WTC11 (cell line): ENCODE measurements at regions not wholly inside any gene's neighbourhood (a gene's known extent, or its start where the extent isn't known, plus 50 kb on each side); places are given as distances from the start of the nearest gene placed in this dataset.

ENCODE experiments used
- ATAC-seq: fragments of 200-7000 bp; cut with Tn5 transposase; 2 replicates; pipeline ENCODE4 v1.10.0; 2021; ENCODE audit warnings: mild to moderate bottlenecking, moderate library complexity
- CTCF ChIA-PET: fragments of 300-600 bp; sonication (Branson Sonifier 250); formaldehyde crosslinking; loops from one replicate; lab custom pipeline; 2021; ENCODE audit warnings: antibody characterized with exemption; lab: Charles Lee
- POLR2A ChIA-PET: fragments of 350-600 bp; sonication (Branson Sonifier 250); formaldehyde crosslinking; loops from one replicate; lab custom pipeline; 2021; ENCODE audit warnings: antibody characterized with exemption; lab: Charles Lee
- DNase-seq: peaks from one replicate; pipeline ENCODE4 v3.0.0; 2021; ENCODE audit warnings: low spot score
- H3K27ac Mint-ChIP-seq: 2 replicates; pipeline ENCODE4 v1.8.0; 2021; ENCODE audit warnings: mixed read lengths
- H3K27me3 Mint-ChIP-seq: 2 replicates; pipeline ENCODE4 v1.8.0; 2021; ENCODE audit warnings: low read depth, mild to moderate bottlenecking, moderate library complexity, mixed read lengths
- H3K36me3 Mint-ChIP-seq: 2 replicates; pipeline ENCODE4 v1.8.0; 2021; ENCODE audit warnings: mixed read lengths
- H3K4me1 Mint-ChIP-seq: 2 replicates; pipeline ENCODE4 v1.8.0; 2022; ENCODE audit warnings: mixed read lengths
- H3K4me3 Mint-ChIP-seq: 2 replicates; pipeline ENCODE4 v1.8.0; 2021; ENCODE audit warnings: mild to moderate bottlenecking, moderate library complexity, mixed read lengths
- H3K9me3 Mint-ChIP-seq: 2 replicates; pipeline ENCODE4 v1.8.0; 2021; ENCODE audit warnings: mixed read lengths
- CREM ChIP-seq: sonication (generic); formaldehyde crosslinking; IDR thresholded peaks from 2 replicates; pipeline ENCODE4 v1.8.1; 2022; ENCODE audit warnings: mild to moderate bottlenecking, missing genetic modification reagents, moderate library complexity
- FOXJ3 ChIP-seq: sonication (generic); formaldehyde crosslinking; IDR thresholded peaks from 2 replicates; pipeline ENCODE4 v1.9.0; 2021; ENCODE audit warnings: missing genetic modification reagents, mild to moderate bottlenecking, borderline replicate concordance
- HMGA2 ChIP-seq: fragments of 250-450 bp; sonication (Bioruptor Pico); IDR thresholded peaks from 2 replicates; pipeline ENCODE4 v1.4.0; 2021; ENCODE audit warnings: mild to moderate bottlenecking, moderate library complexity
- NFATC4 ChIP-seq: fragments of 250-450 bp; sonication (Bioruptor Pico); IDR thresholded peaks from 2 replicates; pipeline ENCODE4 v1.9.0; 2021; ENCODE audit warnings: mild to moderate bottlenecking
- NR3C1 ChIP-seq: sonication (generic); formaldehyde crosslinking; conservative IDR thresholded peaks from 2 replicates; pipeline ENCODE4 v1.8.1; 2023; ENCODE audit warnings: low read depth, mild to moderate bottlenecking, missing genetic modification reagents
- SMAD3 ChIP-seq: sonication (generic); formaldehyde crosslinking; IDR thresholded peaks from 2 replicates; pipeline ENCODE4 v1.8.0; 2022; ENCODE audit warnings: missing genetic modification reagents, mild to moderate bottlenecking, borderline replicate concordance
- TEAD1 ChIP-seq: sonication (generic); formaldehyde crosslinking; IDR thresholded peaks from 2 replicates; pipeline ENCODE4 v1.8.0; 2022; ENCODE audit warnings: mild to moderate bottlenecking, missing genetic modification reagents
- ZNF219 ChIP-seq: sonication (generic); formaldehyde crosslinking; IDR thresholded peaks from 2 replicates; pipeline ENCODE4 v1.8.0; 2023; ENCODE audit warnings: missing genetic modification reagents, mild to moderate bottlenecking, borderline replicate concordance
- TF ChIP-seq, protein P1 (sequence below): sonication (generic); formaldehyde crosslinking; IDR thresholded peaks from 2 replicates; pipeline ENCODE4 v1.8.0; 2022; ENCODE audit warnings: missing genetic modification reagents
- TF ChIP-seq, protein P2 (sequence below): sonication (generic); formaldehyde crosslinking; IDR thresholded peaks from 2 replicates; pipeline ENCODE4 v1.8.1; 2023; ENCODE audit warnings: mild to moderate bottlenecking, missing genetic modification reagents
- TF ChIP-seq, protein P3 (sequence below): sonication (generic); formaldehyde crosslinking; IDR thresholded peaks from 2 replicates; pipeline ENCODE4 v1.8.1; 2023; ENCODE audit warnings: mild to moderate bottlenecking, missing genetic modification reagents
- TF ChIP-seq, protein P4 (sequence below): sonication (generic); formaldehyde crosslinking; conservative IDR thresholded peaks from 2 replicates; pipeline ENCODE4 v1.8.1; 2022; ENCODE audit warnings: mild to moderate bottlenecking, missing genetic modification reagents
- TF ChIP-seq, protein P5 (sequence below): sonication (generic); formaldehyde crosslinking; IDR thresholded peaks from 2 replicates; pipeline ENCODE4 v1.8.1; 2022; ENCODE audit warnings: missing genetic modification reagents, borderline replicate concordance
- TF ChIP-seq, protein P6 (sequence below): sonication (generic); formaldehyde crosslinking; IDR thresholded peaks from 2 replicates; pipeline ENCODE4 v1.8.1; 2023; ENCODE audit warnings: mild to moderate bottlenecking, moderate library complexity, missing genetic modification reagents
- TF ChIP-seq, protein P7 (sequence below): fragments of 250-450 bp; sonication (Bioruptor Pico); IDR thresholded peaks from 2 replicates; pipeline ENCODE4 v1.9.0; 2021; ENCODE audit warnings: moderate library complexity, mild to moderate bottlenecking, inconsistent platforms, borderline replicate concordance
- TF ChIP-seq, protein P8 (sequence below): sonication (generic); formaldehyde crosslinking; IDR thresholded peaks from 2 replicates; pipeline ENCODE4 v1.8.1; 2023; ENCODE audit warnings: mild to moderate bottlenecking, missing genetic modification reagents, moderate library complexity
- TF ChIP-seq, protein P9 (sequence below): sonication (generic); formaldehyde crosslinking; IDR thresholded peaks from 2 replicates; pipeline ENCODE4 v1.8.1; 2022; ENCODE audit warnings: mild to moderate bottlenecking, missing genetic modification reagents, moderate library complexity, borderline replicate concordance

DNA sequence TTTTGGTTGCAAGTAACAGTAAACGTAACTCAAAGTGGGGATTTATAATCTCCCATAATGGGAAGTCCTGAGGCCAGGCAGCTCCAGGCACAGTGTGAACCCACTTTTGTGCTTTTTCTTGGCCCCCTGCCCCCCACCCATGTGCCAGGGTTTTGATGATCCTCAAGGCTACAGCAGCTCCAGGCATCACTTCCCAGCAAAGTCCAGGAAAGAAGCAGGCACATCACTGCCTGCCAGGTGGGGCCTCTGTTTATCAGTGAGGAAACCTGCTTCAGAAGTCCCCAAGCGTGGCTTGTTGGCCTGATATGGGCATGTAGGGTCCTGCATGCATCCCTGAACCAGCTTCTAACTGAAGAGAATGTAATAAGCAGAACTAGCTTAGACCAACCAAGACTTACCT, 299.2 kb upstream of the SKOR2 start (continued):
- TF ChIP-seq, protein P1, sequence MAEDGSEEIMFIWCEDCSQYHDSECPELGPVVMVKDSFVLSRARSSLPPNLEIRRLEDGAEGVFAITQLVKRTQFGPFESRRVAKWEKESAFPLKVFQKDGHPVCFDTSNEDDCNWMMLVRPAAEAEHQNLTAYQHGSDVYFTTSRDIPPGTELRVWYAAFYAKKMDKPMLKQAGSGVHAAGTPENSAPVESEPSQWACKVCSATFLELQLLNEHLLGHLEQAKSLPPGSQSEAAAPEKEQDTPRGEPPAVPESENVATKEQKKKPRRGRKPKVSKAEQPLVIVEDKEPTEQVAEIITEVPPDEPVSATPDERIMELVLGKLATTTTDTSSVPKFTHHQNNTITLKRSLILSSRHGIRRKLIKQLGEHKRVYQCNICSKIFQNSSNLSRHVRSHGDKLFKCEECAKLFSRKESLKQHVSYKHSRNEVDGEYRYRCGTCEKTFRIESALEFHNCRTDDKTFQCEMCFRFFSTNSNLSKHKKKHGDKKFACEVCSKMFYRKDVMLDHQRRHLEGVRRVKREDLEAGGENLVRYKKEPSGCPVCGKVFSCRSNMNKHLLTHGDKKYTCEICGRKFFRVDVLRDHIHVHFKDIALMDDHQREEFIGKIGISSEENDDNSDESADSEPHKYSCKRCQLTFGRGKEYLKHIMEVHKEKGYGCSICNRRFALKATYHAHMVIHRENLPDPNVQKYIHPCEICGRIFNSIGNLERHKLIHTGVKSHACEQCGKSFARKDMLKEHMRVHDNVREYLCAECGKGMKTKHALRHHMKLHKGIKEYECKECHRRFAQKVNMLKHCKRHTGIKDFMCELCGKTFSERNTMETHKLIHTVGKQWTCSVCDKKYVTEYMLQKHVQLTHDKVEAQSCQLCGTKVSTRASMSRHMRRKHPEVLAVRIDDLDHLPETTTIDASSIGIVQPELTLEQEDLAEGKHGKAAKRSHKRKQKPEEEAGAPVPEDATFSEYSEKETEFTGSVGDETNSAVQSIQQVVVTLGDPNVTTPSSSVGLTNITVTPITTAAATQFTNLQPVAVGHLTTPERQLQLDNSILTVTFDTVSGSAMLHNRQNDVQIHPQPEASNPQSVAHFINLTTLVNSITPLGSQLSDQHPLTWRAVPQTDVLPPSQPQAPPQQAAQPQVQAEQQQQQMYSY (CRISPR knock-in tag) = no peak
- TF ChIP-seq, protein P2, sequence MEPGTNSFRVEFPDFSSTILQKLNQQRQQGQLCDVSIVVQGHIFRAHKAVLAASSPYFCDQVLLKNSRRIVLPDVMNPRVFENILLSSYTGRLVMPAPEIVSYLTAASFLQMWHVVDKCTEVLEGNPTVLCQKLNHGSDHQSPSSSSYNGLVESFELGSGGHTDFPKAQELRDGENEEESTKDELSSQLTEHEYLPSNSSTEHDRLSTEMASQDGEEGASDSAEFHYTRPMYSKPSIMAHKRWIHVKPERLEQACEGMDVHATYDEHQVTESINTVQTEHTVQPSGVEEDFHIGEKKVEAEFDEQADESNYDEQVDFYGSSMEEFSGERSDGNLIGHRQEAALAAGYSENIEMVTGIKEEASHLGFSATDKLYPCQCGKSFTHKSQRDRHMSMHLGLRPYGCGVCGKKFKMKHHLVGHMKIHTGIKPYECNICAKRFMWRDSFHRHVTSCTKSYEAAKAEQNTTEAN (CRISPR knock-in tag) = no peak
- no peak for TF ChIP-seq SMAD3 (CRISPR knock-in tag)
- TF ChIP-seq, protein P3, sequence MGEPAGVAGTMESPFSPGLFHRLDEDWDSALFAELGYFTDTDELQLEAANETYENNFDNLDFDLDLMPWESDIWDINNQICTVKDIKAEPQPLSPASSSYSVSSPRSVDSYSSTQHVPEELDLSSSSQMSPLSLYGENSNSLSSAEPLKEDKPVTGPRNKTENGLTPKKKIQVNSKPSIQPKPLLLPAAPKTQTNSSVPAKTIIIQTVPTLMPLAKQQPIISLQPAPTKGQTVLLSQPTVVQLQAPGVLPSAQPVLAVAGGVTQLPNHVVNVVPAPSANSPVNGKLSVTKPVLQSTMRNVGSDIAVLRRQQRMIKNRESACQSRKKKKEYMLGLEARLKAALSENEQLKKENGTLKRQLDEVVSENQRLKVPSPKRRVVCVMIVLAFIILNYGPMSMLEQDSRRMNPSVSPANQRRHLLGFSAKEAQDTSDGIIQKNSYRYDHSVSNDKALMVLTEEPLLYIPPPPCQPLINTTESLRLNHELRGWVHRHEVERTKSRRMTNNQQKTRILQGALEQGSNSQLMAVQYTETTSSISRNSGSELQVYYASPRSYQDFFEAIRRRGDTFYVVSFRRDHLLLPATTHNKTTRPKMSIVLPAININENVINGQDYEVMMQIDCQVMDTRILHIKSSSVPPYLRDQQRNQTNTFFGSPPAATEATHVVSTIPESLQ = no peak
- TF ChIP-seq, protein P4, sequence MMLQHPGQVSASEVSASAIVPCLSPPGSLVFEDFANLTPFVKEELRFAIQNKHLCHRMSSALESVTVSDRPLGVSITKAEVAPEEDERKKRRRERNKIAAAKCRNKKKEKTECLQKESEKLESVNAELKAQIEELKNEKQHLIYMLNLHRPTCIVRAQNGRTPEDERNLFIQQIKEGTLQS (CRISPR knock-in tag) = no peak
- TF ChIP-seq, protein P5, sequence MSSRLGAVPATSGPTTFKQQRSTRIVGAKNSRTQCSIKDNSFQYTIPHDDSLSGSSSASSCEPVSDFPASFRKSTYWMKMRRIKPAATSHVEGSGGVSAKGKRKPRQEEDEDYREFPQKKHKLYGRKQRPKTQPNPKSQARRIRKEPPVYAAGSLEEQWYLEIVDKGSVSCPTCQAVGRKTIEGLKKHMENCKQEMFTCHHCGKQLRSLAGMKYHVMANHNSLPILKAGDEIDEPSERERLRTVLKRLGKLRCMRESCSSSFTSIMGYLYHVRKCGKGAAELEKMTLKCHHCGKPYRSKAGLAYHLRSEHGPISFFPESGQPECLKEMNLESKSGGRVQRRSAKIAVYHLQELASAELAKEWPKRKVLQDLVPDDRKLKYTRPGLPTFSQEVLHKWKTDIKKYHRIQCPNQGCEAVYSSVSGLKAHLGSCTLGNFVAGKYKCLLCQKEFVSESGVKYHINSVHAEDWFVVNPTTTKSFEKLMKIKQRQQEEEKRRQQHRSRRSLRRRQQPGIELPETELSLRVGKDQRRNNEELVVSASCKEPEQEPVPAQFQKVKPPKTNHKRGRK = no peak
- TF ChIP-seq FOXJ3 (CRISPR knock-in tag) = no peak

DNA sequence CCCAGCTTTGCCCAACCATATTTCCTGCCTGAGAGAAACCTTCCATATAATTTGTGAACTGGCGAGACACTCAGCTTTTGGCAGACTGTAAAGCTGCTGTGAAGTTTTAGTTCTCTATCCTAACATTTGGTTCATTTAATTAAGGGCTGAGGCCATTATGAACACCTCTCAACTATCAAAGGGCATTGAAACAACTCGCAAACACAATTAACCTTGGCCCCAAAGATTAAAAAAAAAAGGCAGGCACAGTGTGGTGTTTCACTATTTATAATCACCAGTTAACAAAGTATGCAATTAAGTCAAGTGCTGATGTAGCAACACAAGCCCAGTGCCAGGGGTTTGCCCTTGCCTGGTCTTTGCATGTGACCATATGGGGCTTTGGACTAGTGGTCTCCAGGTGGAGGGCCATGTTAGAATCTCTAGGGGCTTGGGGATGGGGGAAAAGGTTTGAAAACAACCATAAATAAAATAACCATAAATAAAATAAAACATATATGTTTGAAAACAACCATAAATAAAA, 297.6 kb upstream of the SKOR2 start:
- Mint-ChIP-seq H3K4me3 (no peak overlapping the region), H3K9me3 (no peaks in the 10 kb centered on the region), H3K36me3 (no peaks in the 10 kb centered on the region), H3K27ac (no peak overlapping the region), H3K27me3 (peaks cover 4% of the 10 kb centered on the region; the same call in 1 of the 2 replicates), H3K4me1 (0 out of 2 replicates have a peak, but pooled peaks cover 4% of the 10 kb centered on the region)
- POLR2A ChIA-PET = interaction anchor here (0.7 kb wide), 1 partner anchor 133 kb away, joined by 5 read pairs; no protein-coding TSS in a partner anchor
- DNase-seq = no peak
- ATAC-seq = no peak
- TF ChIP-seq HMGA2 (CRISPR knock-in tag) (peak; percentile 75), NFATC4 (CRISPR knock-in tag) (no peak)
- TF ChIP-seq, all 79 proteins: peak for 1
- CTCF ChIA-PET = interaction anchor here (1.9 kb wide), 1 partner anchor 205 kb away, joined by 4 read pairs; no protein-coding TSS in a partner anchor

DNA sequence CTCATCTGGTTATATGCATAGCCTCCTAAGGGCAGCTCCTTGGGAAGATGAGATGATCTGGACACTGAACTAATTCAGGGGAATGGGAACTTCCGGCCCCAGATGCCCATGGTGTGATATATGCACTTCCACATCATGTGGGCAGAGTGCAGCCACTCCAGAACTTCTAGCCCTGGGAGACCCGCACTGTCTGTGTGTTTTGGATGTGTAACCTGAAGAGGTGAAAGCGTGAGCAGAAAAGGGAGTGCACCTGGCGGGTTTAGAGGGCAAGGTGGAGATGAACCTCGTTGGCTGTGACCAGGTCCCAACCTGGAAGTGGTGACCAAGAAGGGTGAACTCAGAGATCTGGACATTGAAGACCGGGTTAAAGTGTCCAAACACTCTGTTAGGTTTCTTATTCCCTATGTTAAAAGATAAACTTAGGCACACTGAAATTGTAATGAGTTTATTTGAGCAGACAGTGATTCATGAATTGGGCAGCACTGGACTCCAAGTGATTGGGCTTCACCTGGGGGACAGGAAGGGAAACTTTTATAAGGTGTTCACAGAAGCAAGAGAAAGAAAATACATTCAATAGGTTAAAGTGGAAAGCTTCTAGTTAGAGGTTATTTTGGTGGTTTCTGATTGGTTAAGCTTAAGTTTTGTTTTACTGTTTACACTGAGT, 296.2 kb upstream of the SKOR2 start:
- CTCF ChIA-PET = interaction anchor here (1.9 kb wide), 1 partner anchor 207 kb away, joined by 4 read pairs; no protein-coding TSS in a partner anchor
- 0 out of 2 replicates have a peak, but pooled peaks cover 4% of the 10 kb centered on the region for H3K4me1 Mint-ChIP-seq
- TF ChIP-seq, protein P6, sequence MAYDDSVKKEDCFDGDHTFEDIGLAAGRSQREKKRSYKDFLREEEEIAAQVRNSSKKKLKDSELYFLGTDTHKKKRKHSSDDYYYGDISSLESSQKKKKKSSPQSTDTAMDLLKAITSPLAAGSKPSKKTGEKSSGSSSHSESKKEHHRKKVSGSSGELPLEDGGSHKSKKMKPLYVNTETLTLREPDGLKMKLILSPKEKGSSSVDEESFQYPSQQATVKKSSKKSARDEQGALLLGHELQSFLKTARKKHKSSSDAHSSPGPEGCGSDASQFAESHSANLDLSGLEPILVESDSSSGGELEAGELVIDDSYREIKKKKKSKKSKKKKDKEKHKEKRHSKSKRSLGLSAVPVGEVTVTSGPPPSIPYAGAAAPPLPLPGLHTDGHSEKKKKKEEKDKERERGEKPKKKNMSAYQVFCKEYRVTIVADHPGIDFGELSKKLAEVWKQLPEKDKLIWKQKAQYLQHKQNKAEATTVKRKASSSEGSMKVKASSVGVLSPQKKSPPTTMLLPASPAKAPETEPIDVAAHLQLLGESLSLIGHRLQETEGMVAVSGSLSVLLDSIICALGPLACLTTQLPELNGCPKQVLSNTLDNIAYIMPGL = no peak
- TF ChIP-seq ZNF219 (CRISPR knock-in tag) = no peak
- TF ChIP-seq, protein P7, sequence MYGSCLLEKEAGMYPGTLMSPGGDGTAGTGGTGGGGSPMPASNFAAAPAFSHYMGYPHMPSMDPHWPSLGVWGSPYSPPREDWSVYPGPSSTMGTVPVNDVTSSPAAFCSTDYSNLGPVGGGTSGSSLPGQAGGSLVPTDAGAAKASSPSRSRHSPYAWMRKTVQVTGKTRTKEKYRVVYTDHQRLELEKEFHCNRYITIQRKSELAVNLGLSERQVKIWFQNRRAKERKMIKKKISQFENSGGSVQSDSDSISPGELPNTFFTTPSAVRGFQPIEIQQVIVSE (CRISPR knock-in tag) = no peak
- TF ChIP-seq, protein P8, sequence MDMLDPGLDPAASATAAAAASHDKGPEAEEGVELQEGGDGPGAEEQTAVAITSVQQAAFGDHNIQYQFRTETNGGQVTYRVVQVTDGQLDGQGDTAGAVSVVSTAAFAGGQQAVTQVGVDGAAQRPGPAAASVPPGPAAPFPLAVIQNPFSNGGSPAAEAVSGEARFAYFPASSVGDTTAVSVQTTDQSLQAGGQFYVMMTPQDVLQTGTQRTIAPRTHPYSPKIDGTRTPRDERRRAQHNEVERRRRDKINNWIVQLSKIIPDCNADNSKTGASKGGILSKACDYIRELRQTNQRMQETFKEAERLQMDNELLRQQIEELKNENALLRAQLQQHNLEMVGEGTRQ (CRISPR knock-in tag) = no peak
- no peak for TF ChIP-seq CREM
- TF ChIP-seq NR3C1 (CRISPR knock-in tag) = no peak
- TF ChIP-seq, protein P9, sequence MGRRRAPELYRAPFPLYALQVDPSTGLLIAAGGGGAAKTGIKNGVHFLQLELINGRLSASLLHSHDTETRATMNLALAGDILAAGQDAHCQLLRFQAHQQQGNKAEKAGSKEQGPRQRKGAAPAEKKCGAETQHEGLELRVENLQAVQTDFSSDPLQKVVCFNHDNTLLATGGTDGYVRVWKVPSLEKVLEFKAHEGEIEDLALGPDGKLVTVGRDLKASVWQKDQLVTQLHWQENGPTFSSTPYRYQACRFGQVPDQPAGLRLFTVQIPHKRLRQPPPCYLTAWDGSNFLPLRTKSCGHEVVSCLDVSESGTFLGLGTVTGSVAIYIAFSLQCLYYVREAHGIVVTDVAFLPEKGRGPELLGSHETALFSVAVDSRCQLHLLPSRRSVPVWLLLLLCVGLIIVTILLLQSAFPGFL (CRISPR knock-in tag) = no peak
- no peak for TF ChIP-seq TEAD1

More for the DNA sequence above, 296.2 kb upstream of the SKOR2 start:
- DNase-seq = no peak
- H3K27me3 Mint-ChIP-seq = peaks cover 4% of the 10 kb centered on the region; the same call in 1 of the 2 replicates
- POLR2A ChIA-PET = no interaction called here
- H3K36me3 Mint-ChIP-seq = no peaks in the 10 kb centered on the region
- no peak for ATAC-seq
- H3K27ac Mint-ChIP-seq = no peak overlapping the region
- H3K4me3 Mint-ChIP-seq = no peak overlapping the region
- no peaks in the 10 kb centered on the region for H3K9me3 Mint-ChIP-seq
